Stomach smooth muscle (tissue), 2 donors: ENCODE measurements at regions not wholly inside any gene's neighbourhood (a gene's known extent, or its start where the extent isn't known, plus 50 kb on each side); places are given as distances from the start of the nearest gene placed in this dataset.

Experiments used
- H3K27ac ChIP-seq: one replicate; pipeline ENCODE4 v1.7.0; 2013; ENCODE audit warnings: mild to moderate bottlenecking, low read length, inconsistent platforms
- H3K27me3 ChIP-seq, 2 donors: one replicate each; pipeline ENCODE4 v1.7.0; 2013; ENCODE audit warnings: low read length in 2 of 2; ENCODE audit not compliant: insufficient read depth in 2 of 2, control insufficient read depth in 1 of 2
- H3K36me3 ChIP-seq, 2 donors: one replicate each; pipeline ENCODE4 v1.7.0; 2013; ENCODE audit warnings: low read length in 2 of 2; ENCODE audit not compliant: control insufficient read depth in 2 of 2, insufficient read depth in 2 of 2
- H3K4me1 ChIP-seq: one replicate; pipeline ENCODE4 v1.7.0; 2013; ENCODE audit warnings: low read length; ENCODE audit not compliant: control insufficient read depth, insufficient read depth
- H3K4me3 ChIP-seq, 2 donors: one replicate each; pipeline ENCODE4 v1.7.0; 2013; ENCODE audit warnings: low read length in 2 of 2
- H3K9ac ChIP-seq, 2 donors: one replicate each; pipeline ENCODE4 v1.7.0; 2013; ENCODE audit warnings: low read length in 2 of 2, mild to moderate bottlenecking in 1 of 2
- H3K9me3 ChIP-seq, 2 donors: one replicate each; pipeline ENCODE4 v1.7.0; 2013; ENCODE audit warnings: low read length in 2 of 2; ENCODE audit not compliant: control insufficient read depth in 2 of 2
- donor health status: healthy.
- donor health status: Pancreatic carcinoma.

DNA sequence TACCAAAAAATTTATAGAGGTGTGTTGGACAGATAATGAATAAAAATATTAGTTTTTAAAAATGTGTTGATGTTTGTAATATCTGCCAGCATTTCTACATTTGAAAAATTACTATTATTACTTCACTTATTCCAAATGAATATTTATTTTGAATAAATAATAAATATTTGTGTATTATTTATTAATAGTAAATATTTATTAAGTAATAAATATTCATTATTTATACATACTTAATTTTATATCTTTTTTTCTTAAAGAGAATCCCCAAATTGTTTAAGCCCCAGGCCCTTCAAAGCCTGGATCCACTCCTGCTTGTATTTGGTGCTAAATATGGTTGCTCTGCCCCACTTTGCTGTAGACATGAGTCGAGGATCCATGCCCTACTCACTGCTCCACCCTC is 60.5 kb upstream of the HOPX start:
- no peaks in the 10 kb centered on the region for H3K9me3 ChIP-seq
- H3K27me3 ChIP-seq = no peaks in the 10 kb centered on the region
- no peaks in the 10 kb centered on the region for H3K36me3 ChIP-seq
- no peak overlapping the region for H3K4me3 ChIP-seq
- H3K27ac ChIP-seq = no peak overlapping the region
- no peaks in the 10 kb centered on the region for H3K4me1 ChIP-seq
- H3K9ac ChIP-seq = no peak overlapping the region

DNA sequence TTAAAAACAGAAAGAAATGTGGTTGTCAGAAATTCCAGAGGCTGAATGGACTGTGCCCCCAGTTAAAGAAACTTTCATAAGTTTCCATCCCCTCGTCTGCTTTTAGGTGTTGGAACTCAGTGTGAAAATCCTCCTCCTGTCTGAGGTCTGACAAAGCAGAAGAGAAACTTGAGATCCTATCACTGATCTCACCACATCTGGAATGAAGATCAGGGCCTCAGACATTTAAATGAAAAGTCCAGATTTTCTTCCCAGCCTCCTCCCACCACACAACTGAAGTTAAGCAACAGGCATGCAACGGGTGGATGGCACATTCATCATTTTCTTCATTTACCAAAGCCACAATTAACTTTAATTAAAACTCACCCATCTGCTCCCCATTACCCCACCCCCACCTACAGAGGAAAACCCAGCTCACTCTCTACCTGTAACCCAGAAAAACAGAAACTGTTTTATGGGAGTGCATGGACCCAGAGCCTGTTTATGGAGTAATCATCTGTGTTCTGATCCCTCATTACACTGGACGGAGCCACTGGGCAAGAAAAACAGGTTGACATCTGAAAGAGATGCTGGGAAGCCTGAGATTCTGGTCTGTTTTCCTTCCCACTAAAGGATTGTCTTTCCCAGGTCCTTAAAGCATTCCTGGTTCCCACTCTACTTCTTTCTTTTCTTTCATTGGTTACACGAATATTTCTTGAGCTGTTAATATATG is 58.1 kb upstream of the HOPX start:
- Histone ChIP-seq H3K4me1 (no peaks in the 10 kb centered on the region), H3K36me3 (no peaks in the 10 kb centered on the region), H3K4me3 (no peak overlapping the region), H3K9ac (no peak overlapping the region), H3K27ac (no peak overlapping the region), H3K27me3 (no peaks in the 10 kb centered on the region), H3K9me3 (peaks cover 0 to 2% of the 10 kb centered on the region in 2 donors)

DNA sequence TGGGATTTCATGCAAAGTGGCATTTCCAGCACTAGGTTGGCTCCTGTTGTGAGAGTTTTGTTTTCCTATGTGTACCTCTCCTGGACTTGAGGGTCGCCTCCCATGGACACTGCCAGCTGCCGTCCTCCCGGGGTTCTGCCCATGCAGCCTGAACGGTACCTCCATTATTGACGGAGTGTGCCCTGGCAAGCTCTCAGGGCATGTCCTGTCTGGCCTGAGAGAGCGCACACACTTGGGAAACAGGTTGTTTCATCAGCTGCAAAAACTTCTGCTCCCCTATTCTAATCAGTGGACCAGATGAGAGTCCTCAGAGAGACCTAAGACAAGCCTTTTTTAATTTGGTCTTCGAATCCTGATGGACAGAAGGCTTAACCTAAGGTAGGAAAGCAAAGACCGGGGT is 56.6 kb upstream of the HOPX start:
- Histone ChIP-seq H3K4me3 (no peak overlapping the region), H3K9me3 (peaks cover 0 to 2% of the 10 kb centered on the region in 2 donors), H3K27ac (no peak overlapping the region), H3K36me3 (no peaks in the 10 kb centered on the region), H3K9ac (no peak overlapping the region), H3K27me3 (no peaks in the 10 kb centered on the region), H3K4me1 (no peaks in the 10 kb centered on the region)

DNA sequence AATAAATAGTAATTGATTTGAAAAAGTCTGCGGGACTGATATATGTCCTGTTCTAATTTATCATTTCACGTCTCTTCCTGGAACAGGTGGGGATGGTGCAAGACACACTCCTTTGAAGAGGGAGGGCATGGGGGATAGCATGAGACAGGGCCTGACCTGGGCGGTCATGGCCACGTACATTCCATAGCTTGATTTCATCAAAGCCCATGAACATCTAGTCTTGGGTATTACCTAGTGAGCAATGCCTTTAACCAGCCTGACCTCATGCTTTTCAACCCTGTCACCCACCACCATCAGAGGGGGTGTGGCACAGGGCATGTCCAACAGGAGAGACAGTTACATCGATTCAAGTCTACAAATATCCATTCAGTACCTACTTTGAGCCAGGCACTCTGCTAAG is 52.3 kb upstream of the HOPX start:
- no peaks in the 10 kb centered on the region for H3K36me3 ChIP-seq
- H3K27ac ChIP-seq = no peak overlapping the region
- no peaks in the 10 kb centered on the region for H3K27me3 ChIP-seq
- no peak overlapping the region for H3K9ac ChIP-seq
- H3K9me3 ChIP-seq = peaks cover 0 to 2% of the 10 kb centered on the region in 2 donors
- no peak overlapping the region for H3K4me3 ChIP-seq
- H3K4me1 ChIP-seq = peaks cover 2% of the 10 kb centered on the region

DNA sequence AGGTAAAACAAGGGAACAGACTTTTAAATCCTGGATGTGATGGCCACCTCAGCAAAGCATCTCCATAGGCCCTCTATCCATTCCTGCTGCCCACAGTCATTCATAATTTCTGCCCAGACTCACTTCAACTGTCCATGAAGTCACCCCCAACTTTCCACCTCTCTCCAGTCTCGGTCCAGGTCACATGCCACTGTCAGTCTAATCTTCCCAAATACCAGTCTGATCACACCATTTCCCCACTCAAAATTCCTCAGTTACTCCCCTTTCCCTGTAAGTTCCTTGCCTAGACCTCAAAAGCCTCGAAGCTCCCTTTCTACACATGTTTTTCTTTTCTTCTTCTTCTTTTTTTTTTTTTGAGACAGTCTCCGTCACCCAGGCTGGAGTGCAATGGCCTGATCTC is 51.2 kb upstream of the HOPX start:
- Histone ChIP-seq H3K9me3 (peaks cover 0 to 2% of the 10 kb centered on the region in 2 donors), H3K27me3 (no peaks in the 10 kb centered on the region), H3K9ac (no peak overlapping the region), H3K27ac (no peak overlapping the region), H3K4me1 (peaks cover 2% of the 10 kb centered on the region), H3K4me3 (no peak overlapping the region), H3K36me3 (no peaks in the 10 kb centered on the region)

DNA sequence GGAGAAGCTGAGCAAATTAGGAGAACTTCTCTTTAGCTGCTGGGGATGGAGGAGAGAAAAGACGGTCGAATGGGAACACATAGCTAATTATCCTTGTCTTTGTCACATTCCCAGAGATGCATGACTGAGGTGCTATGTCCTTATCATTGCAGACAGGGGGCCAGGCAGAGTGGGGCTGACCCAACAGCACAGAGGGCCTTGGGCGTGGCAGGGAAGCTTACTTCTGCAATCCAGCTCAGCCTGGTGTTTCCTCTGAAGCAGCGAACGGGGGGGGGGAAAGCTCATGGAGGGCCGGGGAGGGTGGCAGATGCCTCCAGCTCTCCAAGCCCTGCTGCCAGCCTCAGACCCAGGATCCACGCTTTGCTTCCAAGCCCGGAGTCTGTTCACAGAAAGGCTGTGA is 50.8 kb upstream of the HOPX start:
- Histone ChIP-seq H3K4me1 (peaks cover 2% of the 10 kb centered on the region), H3K27me3 (no peaks in the 10 kb centered on the region), H3K9ac (no peak overlapping the region), H3K27ac (no peak overlapping the region), H3K4me3 (no peak overlapping the region), H3K9me3 (peaks cover 0 to 2% of the 10 kb centered on the region in 2 donors), H3K36me3 (no peaks in the 10 kb centered on the region)
